Sigmoid colon (tissue), 4 donors: ENCODE measurements at regions not wholly inside any gene's neighbourhood (a gene's known extent, or its start where the extent isn't known, plus 50 kb on each side); places are given as distances from the start of the nearest gene placed in this dataset.

Experiments used
- CTCF ChIP-seq, 4 experiments: fragments of 450-650 bp in 3 of 4; fragments of 200-600 bp in 1 of 4; IDR thresholded peaks; one replicate each; pipeline ENCODE4 v1.5.1; 2016 to 2019; ENCODE audit warnings: antibody characterized with exemption in 4 of 4, mild to moderate bottlenecking in 3 of 4, moderate library complexity in 2 of 4
- EP300 ChIP-seq, 4 donors: sonication (generic); formaldehyde crosslinking; IDR thresholded peaks; one replicate each; pipeline ENCODE4 v1.6.1; 2017; ENCODE audit warnings: antibody characterized with exemption in 4 of 4

- TF ChIP-seq CTCF (IDR thresholded peaks at IDR 0.05) (no peak), EP300 (IDR thresholded peaks at IDR 0.05) (no peak)
These were observed 371.2 kb downstream of the NPIPA8 start for GRCh38 chr16:17965133-17965900.
